Astrocyte (in vitro differentiated cells and primary cell): ENCODE measurements at regions not wholly inside any gene's neighbourhood (a gene's known extent, or its start where the extent isn't known, plus 50 kb on each side); places are given as distances from the start of the nearest gene placed in this dataset.

Experiments
- DNase-seq: peaks from one replicate; pipeline ENCODE4 v3.0.0-alpha.2; 2010; ENCODE audit warnings: low read depth
- FAIRE-seq: peaks from 2 replicates; lab custom pipeline; 2011; peaks lifted over from hg19 to GRCh38; lab: Jason Lieb, UNC
- H2AFZ ChIP-seq: 2 replicates; pipeline ENCODE4 v1.6.0; 2012; ENCODE audit warnings: low read depth, low read length, inconsistent platforms
- H3K27ac ChIP-seq: 2 replicates; pipeline ENCODE4 v1.5.1; 2011; ENCODE audit warnings: low read depth, low read length, inconsistent platforms
- H3K27me3 ChIP-seq: 2 replicates; pipeline ENCODE4 v1.6.0; 2011; ENCODE audit warnings: low read length, inconsistent platforms; ENCODE audit not compliant: insufficient read depth
- H3K36me3 ChIP-seq: 2 replicates; pipeline ENCODE4 v1.5.1; 2011; ENCODE audit warnings: low read length, inconsistent platforms; ENCODE audit not compliant: insufficient read depth
- H3K4me1 ChIP-seq: 2 replicates; pipeline ENCODE4 v1.5.1; 2011; ENCODE audit warnings: low read length, inconsistent platforms; ENCODE audit not compliant: insufficient read depth
- H3K4me2 ChIP-seq: 2 replicates; pipeline ENCODE4 v1.6.0; 2012; ENCODE audit warnings: low read length, inconsistent platforms
- H3K4me3 ChIP-seq: 2 replicates; pipeline ENCODE4 v1.5.1; 2011; ENCODE audit warnings: low read depth, mild to moderate bottlenecking, low read length, inconsistent platforms; ENCODE audit not compliant: insufficient read depth
- H3K79me2 ChIP-seq: 2 replicates; pipeline ENCODE4 v1.6.0; 2012; ENCODE audit warnings: mild to moderate bottlenecking, low read length, inconsistent platforms; ENCODE audit not compliant: insufficient read depth
- H3K9ac ChIP-seq: 2 replicates; pipeline ENCODE4 v1.6.0; 2012; ENCODE audit warnings: mild to moderate bottlenecking, low read length, inconsistent platforms
- H3K9me3 ChIP-seq: 2 replicates; pipeline ENCODE4 v1.5.1; 2012; ENCODE audit warnings: low read depth, mild to moderate bottlenecking, low read length, inconsistent platforms; ENCODE audit not compliant: insufficient read depth
- H4K20me1 ChIP-seq: 2 replicates; pipeline ENCODE4 v1.6.0; 2012; ENCODE audit warnings: low read length, inconsistent platforms; ENCODE audit not compliant: insufficient read depth
- H3K27ac Mint-ChIP-seq: one replicate; pipeline ENCODE4 v1.8.0; 2021; ENCODE audit warnings: mild to moderate bottlenecking, mixed read lengths; ENCODE audit not compliant: unreplicated experiment
- H3K27me3 Mint-ChIP-seq: one replicate; pipeline ENCODE4 v1.8.0; 2021; ENCODE audit warnings: low read depth, mixed read lengths; ENCODE audit not compliant: unreplicated experiment
- H3K36me3 Mint-ChIP-seq: one replicate; pipeline ENCODE4 v1.8.0; 2021; ENCODE audit warnings: low read depth, mixed read lengths; ENCODE audit not compliant: unreplicated experiment
- H3K4me1 Mint-ChIP-seq: one replicate; pipeline ENCODE4 v1.8.0; 2021; ENCODE audit warnings: low read depth, mixed read lengths; ENCODE audit not compliant: unreplicated experiment
- H3K4me3 Mint-ChIP-seq: one replicate; pipeline ENCODE4 v1.8.0; 2021; ENCODE audit warnings: mild to moderate bottlenecking, moderate library complexity, mixed read lengths; ENCODE audit not compliant: unreplicated experiment
- H3K9me3 Mint-ChIP-seq: one replicate; pipeline ENCODE4 v1.8.0; 2021; ENCODE audit warnings: mild to moderate bottlenecking, mixed read lengths; ENCODE audit not compliant: unreplicated experiment
- CTCF ChIP-seq: IDR thresholded peaks from 2 replicates; pipeline ENCODE4 v1.5.1; 2011; ENCODE audit warnings: low read depth, mild to moderate bottlenecking, inconsistent platforms, low read length, moderate library complexity; ENCODE audit not compliant: insufficient read depth
- EZH2 ChIP-seq: IDR thresholded peaks from 2 replicates; pipeline ENCODE4 v1.6.1; 2012; ENCODE audit warnings: mild to moderate bottlenecking, low read length, inconsistent platforms; ENCODE audit not compliant: insufficient read depth

- Histone ChIP-seq H3K79me2 (no peaks in the 10 kb centered on the region), H3K9ac (no peak overlapping the region), H3K4me1 (peaks cover 12% of the 10 kb centered on the region), H3K9me3 (no peaks in the 10 kb centered on the region), H2AFZ (no peak overlapping the region), H3K4me2 (no peak overlapping the region), H3K27ac (no peak overlapping the region), H3K27me3 (peaks cover 2% of the 10 kb centered on the region), H4K20me1 (no peaks in the 10 kb centered on the region), H3K4me3 (no peak overlapping the region), H3K36me3 (no peaks in the 10 kb centered on the region)
- no peak for TF ChIP-seq EZH2
- TF ChIP-seq CTCF, result no peak
- H3K27me3 Mint-ChIP-seq, result no peaks in the 10 kb centered on the region
- H3K36me3 Mint-ChIP-seq, result no peaks in the 10 kb centered on the region
- H3K4me1 Mint-ChIP-seq, result peaks cover 4% of the 10 kb centered on the region
- no peak overlapping the region for H3K4me3 Mint-ChIP-seq
- H3K9me3 Mint-ChIP-seq, result no peaks in the 10 kb centered on the region
- DNase-seq (no peak), FAIRE-seq (no peak)
- no peak overlapping the region for H3K27ac Mint-ChIP-seq
Observed at GRCh38 chr6:154650351-154650750, 82.9 kb upstream of the SCAF8 start.

- DNase-seq, result no peak
- Histone ChIP-seq H3K4me2 (no peak overlapping the region), H4K20me1 (no peaks in the 10 kb centered on the region), H3K4me1 (peaks cover 12% of the 10 kb centered on the region), H3K4me3 (no peak overlapping the region), H3K27me3 (no peaks in the 10 kb centered on the region), H2AFZ (no peak overlapping the region), H3K9ac (no peak overlapping the region), H3K9me3 (no peaks in the 10 kb centered on the region), H3K36me3 (no peaks in the 10 kb centered on the region), H3K79me2 (no peaks in the 10 kb centered on the region), H3K27ac (no peak overlapping the region)
- Mint-ChIP-seq H3K4me1 (peaks cover 4% of the 10 kb centered on the region), H3K9me3 (no peaks in the 10 kb centered on the region), H3K36me3 (no peaks in the 10 kb centered on the region), H3K27me3 (no peaks in the 10 kb centered on the region), H3K4me3 (no peak overlapping the region), H3K27ac (no peak overlapping the region)
- FAIRE-seq, result no peak
- TF ChIP-seq EZH2 (no peak), CTCF (no peak)
Observed at GRCh38 chr6:154651656-154652055, 81.6 kb upstream of the SCAF8 start.

GRCh38 chr6:154653385-154653784 lies 79.8 kb upstream of the SCAF8 start:
- H3K9me3 Mint-ChIP-seq, result no peaks in the 10 kb centered on the region
- Histone ChIP-seq H3K4me2 (peak overlapping the region; percentile 42), H3K4me3 (no peak overlapping the region), H3K36me3 (no peaks in the 10 kb centered on the region), H3K79me2 (no peaks in the 10 kb centered on the region), H3K4me1 (peaks cover 12% of the 10 kb centered on the region), H3K9me3 (no peaks in the 10 kb centered on the region), H3K27ac (no peak overlapping the region), H2AFZ (no peak overlapping the region), H3K9ac (no peak overlapping the region), H3K27me3 (no peaks in the 10 kb centered on the region), H4K20me1 (no peaks in the 10 kb centered on the region)
- H3K27me3 Mint-ChIP-seq, result peaks cover 1% of the 10 kb centered on the region
- H3K36me3 Mint-ChIP-seq, result no peaks in the 10 kb centered on the region
- no peak overlapping the region for H3K27ac Mint-ChIP-seq
- H3K4me1 Mint-ChIP-seq, result peaks cover 4% of the 10 kb centered on the region
- no peak overlapping the region for H3K4me3 Mint-ChIP-seq
- FAIRE-seq (no peak), DNase-seq (no peak)
- no peak for TF ChIP-seq CTCF
- TF ChIP-seq EZH2, result no peak
